Loucy (cell line): ENCODE measurements at regions not wholly inside any gene's neighbourhood (a gene's known extent, or its start where the extent isn't known, plus 50 kb on each side); places are given as distances from the start of the nearest gene placed in this dataset.

Experiments
- CTCF ChIP-seq: fragments of 200-600 bp; sonication (generic); conservative IDR thresholded peaks from 2 replicates; pipeline ENCODE4 v1.5.1; 2014; ENCODE audit warnings: mild to moderate bottlenecking, antibody characterized with exemption, low read length
- EZH2phosphoT487 ChIP-seq: fragments of 200-600 bp; IDR thresholded peaks from 2 replicates; pipeline ENCODE4 v1.6.1; 2018; ENCODE audit warnings: antibody characterized with exemption, mild to moderate bottlenecking, moderate library complexity, borderline replicate concordance

- TF ChIP-seq CTCF, result no peak
- TF ChIP-seq EZH2phosphoT487, result no peak
These were observed 450.5 kb downstream of the ZPLD1 start for GRCh38 chr3:102885289-102885688.
